ENCODE measurements at regions not wholly inside any gene's neighbourhood (a gene's known extent, or its start where the extent isn't known, plus 50 kb on each side); places are given as distances from the start of the nearest gene placed in this dataset.

- no peak for TF ChIP-seq CTCF (IDR thresholded peaks at IDR 0.05; ENCODE audit: low read depth, low read length, poor library complexity, severe bottlenecking)
- TF ChIP-seq EZH2phosphoT487 (IDR thresholded peaks at IDR 0.05; ENCODE audit: borderline replicate concordance, low read length) = no peak
Observed at GRCh38 chr11:98657711-98658110, 363.0 kb upstream of the CNTN5 start.
